Lower leg skin (tissue), 3 donors: ENCODE measurements at regions not wholly inside any gene's neighbourhood (a gene's known extent, or its start where the extent isn't known, plus 50 kb on each side); places are given as distances from the start of the nearest gene placed in this dataset.

Source experiments
- CTCF ChIP-seq, 3 donors: fragments of 450-650 bp; IDR thresholded peaks; one replicate each; pipeline ENCODE4 v1.5.1; 2016; ENCODE audit warnings: antibody characterized with exemption in 3 of 3, mild to moderate bottlenecking in 3 of 3, moderate library complexity in 2 of 3
- POLR2A ChIP-seq, 2 donors: fragments of 450-650 bp; IDR thresholded peaks; one replicate each; pipeline ENCODE4 v1.6.1; 2016 to 2017; ENCODE audit warnings: antibody characterized with exemption in 2 of 2, mild to moderate bottlenecking in 1 of 2, moderate library complexity in 1 of 2

GRCh38 chr22:49483946-49484345, 343.7 kb downstream of the BRD1 start:
- TF ChIP-seq POLR2A (IDR thresholded peaks at IDR 0.05) (no peak), CTCF (IDR thresholded peaks at IDR 0.05) (no peak)
